ENCODE measurements at regions not wholly inside any gene's neighbourhood (a gene's known extent, or its start where the extent isn't known, plus 50 kb on each side); places are given as distances from the start of the nearest gene placed in this dataset.

GRCh38 chr6:73956305-73956704 lies 260.3 kb downstream of the CD109 start:
- TF ChIP-seq CTCF (IDR thresholded peaks at IDR 0.05) (no peak), POLR2A (IDR thresholded peaks at IDR 0.05) (no peak), EP300 (IDR thresholded peaks at IDR 0.05; ENCODE audit: low read depth) (no peak), POLR2AphosphoS5 (IDR thresholded peaks at IDR 0.05) (no peak)

All from transverse colon (tissue), 4 donors.